PC-9 (cell line): ENCODE measurements at regions not wholly inside any gene's neighbourhood (a gene's known extent, or its start where the extent isn't known, plus 50 kb on each side); places are given as distances from the start of the nearest gene placed in this dataset.

Experiments used
- BruUV-seq: library from RNA; stranded (reverse); fragments of 400-500 nt; replicated peaks from 2 replicates; lab custom pipeline; 2021; lab: Mats Ljungman, UMichigan
- CTCF ChIA-PET: fragments of 300-600 bp; sonication (Branson Sonifier 250); formaldehyde crosslinking; loops from one replicate; lab custom pipeline; 2022; ENCODE audit warnings: antibody characterized with exemption; lab: Charles Lee
- POLR2A ChIA-PET: fragments of 300-600 bp; sonication (Branson Sonifier 250); formaldehyde crosslinking; loops from one replicate; lab custom pipeline; 2022; ENCODE audit warnings: antibody characterized with exemption; ENCODE audit not compliant: unreplicated experiment; lab: Charles Lee
- DNase-seq, 2 experiments: peaks; one replicate each; pipeline versions ENCODE4 v3.0.0 to v3.0.0-alpha.2; 2015 to 2022; ENCODE audit warnings: mixed read lengths in 1 of 2
- H2AFZ ChIP-seq: fragments of 200-600 bp; sonication (generic); 2 replicates; pipeline ENCODE4 v1.8.1; 2017; ENCODE audit warnings: antibody characterized with exemption
- H3F3A ChIP-seq: fragments of 200-600 bp; sonication (generic); 2 replicates; pipeline ENCODE4 v1.8.1; 2017; ENCODE audit warnings: antibody characterized with exemption, mild to moderate bottlenecking, low read depth; ENCODE audit not compliant: insufficient read depth
- H3K27ac ChIP-seq: fragments of 200-600 bp; sonication (generic); 2 replicates; pipeline ENCODE4 v1.6.1; 2016; ENCODE audit warnings: mixed run types
- H3K27me3 ChIP-seq: fragments of 200-600 bp; sonication (generic); 2 replicates; pipeline ENCODE4 v1.6.1; 2016; ENCODE audit warnings: low read depth, mixed run types; ENCODE audit not compliant: insufficient read depth
- H3K36me3 ChIP-seq: fragments of 200-600 bp; sonication (generic); 2 replicates; pipeline ENCODE4 v1.6.1; 2016; ENCODE audit warnings: low read depth, mixed run types
- H3K4me1 ChIP-seq: fragments of 200-600 bp; sonication (generic); replicated peaks from 2 replicates; pipeline ENCODE4 v1.6.1; 2016; ENCODE audit warnings: mixed run types; ENCODE audit not compliant: insufficient read depth
- H3K4me2 ChIP-seq: fragments of 200-600 bp; sonication (generic); 2 replicates; pipeline ENCODE4 v1.6.1; 2017; ENCODE audit warnings: mixed run types
- H3K4me3 ChIP-seq: fragments of 200-600 bp; sonication (generic); 2 replicates; pipeline ENCODE4 v1.6.1; 2016; ENCODE audit warnings: mixed run types
- H3K79me2 ChIP-seq: fragments of 200-600 bp; sonication (generic); 2 replicates; pipeline ENCODE4 v1.6.1; 2017; ENCODE audit warnings: low read depth, mixed run types
- H3K9me2 ChIP-seq: fragments of 200-600 bp; sonication (generic); 2 replicates; pipeline ENCODE4 v1.8.1; 2017; ENCODE audit warnings: mild to moderate bottlenecking; ENCODE audit not compliant: insufficient read depth
- H3K9me3 ChIP-seq: fragments of 200-600 bp; sonication (generic); 2 replicates; pipeline ENCODE4 v1.8.1; 2016; ENCODE audit warnings: low read depth; ENCODE audit not compliant: insufficient read depth
- H4K20me1 ChIP-seq: fragments of 200-600 bp; sonication (generic); 2 replicates; pipeline ENCODE4 v1.8.1; 2017; ENCODE audit not compliant: insufficient read depth
- EZH2 ChIP-seq: fragments of 200-600 bp; sonication (generic); IDR thresholded peaks from 2 replicates; pipeline ENCODE4 v1.8.0; 2017; ENCODE audit warnings: antibody characterized with exemption, low read depth
- intact Hi-C: fragments of 100-400 bp; cut with micrococcal nuclease; formaldehyde crosslinking; loops from one replicate; pipeline ENCODE4 v1.10.0; 2022; ENCODE audit not compliant: unreplicated experiment
- TF ChIP-seq, protein P1 (sequence below): fragments of 200-600 bp; sonication (generic); conservative IDR thresholded peaks from 2 replicates; pipeline ENCODE4 v1.6.1; 2017; ENCODE audit warnings: mixed run types, antibody characterized with exemption, mild to moderate bottlenecking, moderate library complexity

DNA sequence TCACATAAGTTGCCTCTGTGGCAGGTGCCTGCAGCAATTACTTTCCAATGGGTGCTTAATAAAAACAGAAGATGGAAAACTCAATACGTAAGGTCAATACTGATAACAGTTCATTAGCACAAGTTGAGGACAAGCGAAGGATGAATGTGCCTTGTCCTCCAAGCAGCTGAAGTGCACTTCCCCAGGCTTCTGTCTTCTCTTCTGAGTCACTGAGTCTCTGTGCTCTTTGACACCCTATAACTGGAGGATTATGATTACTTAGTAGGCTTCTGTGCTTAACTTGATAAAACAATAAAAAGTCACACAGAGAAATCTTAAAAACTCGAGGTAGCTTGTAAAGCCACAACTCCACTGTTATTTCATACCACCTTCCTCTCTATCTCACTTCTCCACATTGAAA is 216.6 kb upstream of the ADCY2 start:
- intact Hi-C loops = no loop called here
- Histone ChIP-seq H3K4me1 (no peaks in the 10 kb centered on the region), H2AFZ (no peak overlapping the region), H3K4me2 (no peak overlapping the region), H3K27me3 (no peaks in the 10 kb centered on the region), H3K27ac (no peak overlapping the region), H3K4me3 (no peak overlapping the region), H3F3A (no peaks in the 10 kb centered on the region), H3K36me3 (no peaks in the 10 kb centered on the region), H3K9me3 (no peaks in the 10 kb centered on the region), H4K20me1 (no peaks in the 10 kb centered on the region), H3K79me2 (no peaks in the 10 kb centered on the region), H3K9me2 (no peaks in the 10 kb centered on the region; the same call in 1 of the 2 replicates)
- POLR2A ChIA-PET = no interaction called here
- CTCF ChIA-PET = no interaction called here
- no peak for DNase-seq
- no TSS peak for BruUV-seq
- TF ChIP-seq EZH2 = no peak
- TF ChIP-seq, protein P1, sequence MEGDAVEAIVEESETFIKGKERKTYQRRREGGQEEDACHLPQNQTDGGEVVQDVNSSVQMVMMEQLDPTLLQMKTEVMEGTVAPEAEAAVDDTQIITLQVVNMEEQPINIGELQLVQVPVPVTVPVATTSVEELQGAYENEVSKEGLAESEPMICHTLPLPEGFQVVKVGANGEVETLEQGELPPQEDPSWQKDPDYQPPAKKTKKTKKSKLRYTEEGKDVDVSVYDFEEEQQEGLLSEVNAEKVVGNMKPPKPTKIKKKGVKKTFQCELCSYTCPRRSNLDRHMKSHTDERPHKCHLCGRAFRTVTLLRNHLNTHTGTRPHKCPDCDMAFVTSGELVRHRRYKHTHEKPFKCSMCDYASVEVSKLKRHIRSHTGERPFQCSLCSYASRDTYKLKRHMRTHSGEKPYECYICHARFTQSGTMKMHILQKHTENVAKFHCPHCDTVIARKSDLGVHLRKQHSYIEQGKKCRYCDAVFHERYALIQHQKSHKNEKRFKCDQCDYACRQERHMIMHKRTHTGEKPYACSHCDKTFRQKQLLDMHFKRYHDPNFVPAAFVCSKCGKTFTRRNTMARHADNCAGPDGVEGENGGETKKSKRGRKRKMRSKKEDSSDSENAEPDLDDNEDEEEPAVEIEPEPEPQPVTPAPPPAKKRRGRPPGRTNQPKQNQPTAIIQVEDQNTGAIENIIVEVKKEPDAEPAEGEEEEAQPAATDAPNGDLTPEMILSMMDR = no peak

DNA sequence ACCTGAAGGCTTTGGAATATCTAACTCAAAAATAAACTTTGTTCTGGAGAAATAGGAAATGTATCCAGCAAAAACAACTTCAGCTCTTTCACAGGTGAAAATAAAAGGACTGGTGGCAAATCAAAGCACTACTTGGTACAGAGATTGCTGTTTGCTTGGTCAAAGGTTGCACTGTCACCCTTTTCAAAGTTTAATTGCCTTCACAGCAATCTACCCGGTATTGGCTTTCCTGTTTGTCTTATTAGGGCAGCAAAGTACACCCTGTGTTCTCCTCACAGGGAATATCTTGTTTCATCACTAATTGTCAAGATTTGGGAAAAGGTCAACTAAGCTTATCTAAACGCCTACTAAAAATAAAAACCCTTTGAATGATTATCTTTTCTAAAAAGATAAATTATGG is 214.1 kb upstream of the ADCY2 start:
- Histone ChIP-seq H3K9me3 (no peaks in the 10 kb centered on the region), H3K4me3 (no peak overlapping the region), H3K36me3 (no peaks in the 10 kb centered on the region), H2AFZ (no peak overlapping the region), H3K4me2 (no peak overlapping the region), H3K9me2 (no peaks in the 10 kb centered on the region; the same call in 1 of the 2 replicates), H3K79me2 (no peaks in the 10 kb centered on the region), H3F3A (no peaks in the 10 kb centered on the region), H4K20me1 (no peaks in the 10 kb centered on the region), H3K27ac (no peak overlapping the region), H3K27me3 (peaks cover 2% of the 10 kb centered on the region; the same call in 1 of the 2 replicates), H3K4me1 (no peaks in the 10 kb centered on the region)
- intact Hi-C loops = no loop called here
- no peak for TF ChIP-seq EZH2
- TF ChIP-seq, protein P1 = no peak
- POLR2A ChIA-PET = no interaction called here
- DNase-seq = no peak
- BruUV-seq = no TSS peak
- CTCF ChIA-PET = no interaction called here

DNA sequence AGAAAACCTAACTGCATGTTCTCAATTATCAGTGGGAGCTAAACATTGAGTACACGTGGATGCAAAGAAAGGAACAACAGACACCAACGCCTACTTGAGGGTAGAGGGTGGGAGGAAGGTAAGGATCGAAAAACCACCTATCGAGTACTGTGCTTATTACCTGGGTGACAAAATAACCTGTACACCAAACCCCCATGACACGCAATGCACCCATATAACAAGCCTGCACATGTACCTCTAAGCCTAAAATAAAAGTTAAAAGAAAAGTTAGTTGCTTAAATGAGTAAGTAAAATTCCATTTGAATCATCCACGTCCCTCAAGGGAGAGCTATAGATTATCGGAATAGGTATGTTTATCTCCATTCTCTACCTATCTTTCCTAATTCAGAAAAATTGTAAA is 210.2 kb upstream of the ADCY2 start:
- H3K27ac ChIP-seq = no peak overlapping the region
- no peaks in the 10 kb centered on the region for H3K79me2 ChIP-seq
- no peaks in the 10 kb centered on the region for H3K9me2 ChIP-seq
- no peak overlapping the region for H2AFZ ChIP-seq
- no TSS peak for BruUV-seq
- H4K20me1 ChIP-seq = no peaks in the 10 kb centered on the region
- no peaks in the 10 kb centered on the region for H3K9me3 ChIP-seq
- H3K27me3 ChIP-seq = peaks cover 5% of the 10 kb centered on the region; the same call in 1 of the 2 replicates
- no peak overlapping the region for H3K4me3 ChIP-seq
- H3K36me3 ChIP-seq = no peaks in the 10 kb centered on the region
- ChIA-PET CTCF (no interaction called here), POLR2A (no interaction called here)
- DNase-seq = no peak
- no peaks in the 10 kb centered on the region for H3F3A ChIP-seq
- no peaks in the 10 kb centered on the region for H3K4me1 ChIP-seq
- intact Hi-C loops = no loop called here
- H3K4me2 ChIP-seq = no peak overlapping the region
- TF ChIP-seq, protein P1 = no peak
- no peak for TF ChIP-seq EZH2
